ENCODE measurements at regions not wholly inside any gene's neighbourhood (a gene's known extent, or its start where the extent isn't known, plus 50 kb on each side); places are given as distances from the start of the nearest gene placed in this dataset.
"Not testable (repeated sequence)": the region's sequence is repeated elsewhere in the genome, so short reads cannot be mapped to it uniquely, and the experiment has no call there.

DNA sequence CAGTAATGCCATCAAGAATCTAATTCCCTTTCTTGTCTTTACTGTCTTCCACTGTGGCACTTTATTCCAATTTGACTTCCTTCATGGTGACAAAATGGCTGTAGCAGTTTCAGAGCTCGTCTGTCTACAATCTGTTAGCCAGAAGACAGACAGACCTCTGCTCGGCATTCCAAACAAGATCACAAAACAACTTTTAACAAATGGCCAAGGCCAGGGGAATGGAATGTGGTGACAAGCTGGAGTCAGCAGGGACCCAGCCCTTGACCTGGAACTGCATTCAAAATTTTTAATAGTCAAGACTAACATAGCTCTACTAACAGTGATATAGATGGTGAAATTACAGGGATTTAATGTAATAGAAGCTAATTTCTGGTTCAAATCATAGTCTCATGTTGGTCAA is 637.2 kb downstream of the ETS1 start (continued):
- TF ChIP-seq POLR2AphosphoS5 (IDR thresholded peaks at IDR 0.05; ENCODE audit: low read depth, low read length) (no peak), SMC3 (IDR thresholded peaks at IDR 0.05; ENCODE audit: low read depth, low read length) (no peak)

DNA sequence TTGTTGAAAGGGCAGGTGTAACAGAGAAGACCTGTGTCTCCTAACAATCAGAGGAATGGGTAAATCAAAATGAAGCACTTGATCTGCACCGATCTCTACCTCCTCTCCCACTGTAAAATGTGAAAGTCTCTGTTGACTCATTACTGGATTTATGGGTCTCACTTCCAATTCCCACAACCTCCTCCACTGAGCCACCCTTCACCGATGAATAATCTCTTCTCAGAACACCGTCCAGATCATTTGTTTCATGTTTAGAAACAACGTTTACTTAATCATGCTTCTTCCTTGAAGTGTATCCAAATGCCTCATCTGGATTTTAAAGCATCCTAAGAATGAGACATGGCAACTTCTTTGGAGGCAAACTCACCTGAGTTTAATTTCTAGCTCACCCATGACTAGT is 643.6 kb downstream of the ETS1 start:
- H3K79me2 ChIP-seq (ENCODE audit: insufficient read depth) = no peaks in the 10 kb centered on the region
- no peaks in the 10 kb centered on the region for H3K4me1 ChIP-seq (ENCODE audit: control insufficient read depth in 1 of 2, insufficient read depth in 2 of 2, low read depth in 1 of 2, low read length in 1 of 2)
- no peaks in the 10 kb centered on the region for H3K27me3 ChIP-seq (ENCODE audit: insufficient read depth)
- CTCF ChIA-PET = interaction anchor here (1.5 kb wide), 1 partner anchor 100 kb away, joined by 4 read pairs; no protein-coding TSS in a partner anchor
- H3K9ac ChIP-seq = no peak overlapping the region
- H3K4me3 ChIP-seq (ENCODE audit: low read depth in 2 of 2, low read length in 1 of 2) = no peak overlapping the region
- H3K9me2 ChIP-seq = no peaks in the 10 kb centered on the region
- POLR2A ChIA-PET = no interaction called here
- H3K9me3 ChIP-seq = no peaks in the 10 kb centered on the region
- H4K20me1 ChIP-seq (ENCODE audit: insufficient read depth) = no peaks in the 10 kb centered on the region
- H3K27ac ChIP-seq (ENCODE audit: low read depth in 2 of 2, low read length in 1 of 2) = no peak overlapping the region
- H2AFZ ChIP-seq (ENCODE audit: low read depth) = no peak overlapping the region
- WGBS (ENCODE audit: low lambda C conversion rate) = 50% methylated on average over 4 of the region's 4 CpGs
- no peaks in the 10 kb centered on the region for H3F3A ChIP-seq (replicated peaks; ENCODE audit: insufficient read depth)
- no peak overlapping the region for H3K4me2 ChIP-seq
- TF ChIP-seq TCF12 (IDR thresholded peaks at IDR 0.05) = no peak
- TF ChIP-seq YY1 (IDR thresholded peaks at IDR 0.05; ENCODE audit: low read depth) = no peak
- no peak for TF ChIP-seq NFIC (IDR thresholded peaks at IDR 0.05; ENCODE audit: borderline replicate concordance)
- no peak for TF ChIP-seq TEAD4 (IDR thresholded peaks at IDR 0.05; ENCODE audit: borderline replicate concordance, insufficient read depth)
- DNase-seq = no peak
- H3K36me3 ChIP-seq (replicated peaks in 1 of 2; ENCODE audit: control insufficient read depth in 1 of 2, insufficient read depth in 2 of 2, low read length in 1 of 2) = no peaks in the 10 kb centered on the region

DNA sequence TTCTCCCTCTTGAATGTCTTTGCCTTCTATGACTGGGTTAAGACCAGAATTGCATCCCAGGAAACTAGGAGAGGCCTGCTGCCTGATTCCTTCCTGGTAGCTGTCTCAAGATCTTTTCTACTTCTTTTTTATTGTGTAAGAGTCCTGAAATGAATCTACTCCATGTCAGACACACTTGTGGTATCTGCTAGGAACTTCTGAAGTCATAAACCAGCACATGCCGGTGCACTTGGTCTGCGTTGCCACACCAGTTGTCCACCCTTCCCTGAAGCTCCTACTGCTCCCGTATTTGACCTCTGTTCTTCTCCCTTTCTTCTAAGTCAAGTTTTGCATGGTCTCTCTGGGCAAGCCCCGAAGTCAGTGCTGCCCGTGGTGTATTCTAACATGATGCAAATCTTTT is 644.2 kb downstream of the ETS1 start:
- TF ChIP-seq TCF12 (IDR thresholded peaks at IDR 0.05) = no peak
- no peak overlapping the region for H2AFZ ChIP-seq (ENCODE audit: low read depth)
- H3K79me2 ChIP-seq (ENCODE audit: insufficient read depth) = no peaks in the 10 kb centered on the region
- no peak overlapping the region for H3K9ac ChIP-seq
- H3K36me3 ChIP-seq (replicated peaks in 1 of 2; ENCODE audit: control insufficient read depth in 1 of 2, insufficient read depth in 2 of 2, low read length in 1 of 2) = no peaks in the 10 kb centered on the region
- no peak overlapping the region for H3K27ac ChIP-seq (ENCODE audit: low read depth in 2 of 2, low read length in 1 of 2)
- no peaks in the 10 kb centered on the region for H3F3A ChIP-seq (replicated peaks; ENCODE audit: insufficient read depth)
- 47% methylated on average over 5 of the region's 5 CpGs for WGBS (ENCODE audit: low lambda C conversion rate)
- ChIA-PET POLR2A (no interaction called here), CTCF (no interaction called here)
- no peak for DNase-seq
- no peaks in the 10 kb centered on the region for H3K27me3 ChIP-seq (ENCODE audit: insufficient read depth)
- no peaks in the 10 kb centered on the region for H3K4me1 ChIP-seq (ENCODE audit: control insufficient read depth in 1 of 2, insufficient read depth in 2 of 2, low read depth in 1 of 2, low read length in 1 of 2)
- no peak overlapping the region for H3K4me3 ChIP-seq (ENCODE audit: low read depth in 2 of 2, low read length in 1 of 2)
- H4K20me1 ChIP-seq (ENCODE audit: insufficient read depth) = no peaks in the 10 kb centered on the region
- H3K4me2 ChIP-seq = no peak overlapping the region
- no peaks in the 10 kb centered on the region for H3K9me2 ChIP-seq
- H3K9me3 ChIP-seq = no peaks in the 10 kb centered on the region

DNA sequence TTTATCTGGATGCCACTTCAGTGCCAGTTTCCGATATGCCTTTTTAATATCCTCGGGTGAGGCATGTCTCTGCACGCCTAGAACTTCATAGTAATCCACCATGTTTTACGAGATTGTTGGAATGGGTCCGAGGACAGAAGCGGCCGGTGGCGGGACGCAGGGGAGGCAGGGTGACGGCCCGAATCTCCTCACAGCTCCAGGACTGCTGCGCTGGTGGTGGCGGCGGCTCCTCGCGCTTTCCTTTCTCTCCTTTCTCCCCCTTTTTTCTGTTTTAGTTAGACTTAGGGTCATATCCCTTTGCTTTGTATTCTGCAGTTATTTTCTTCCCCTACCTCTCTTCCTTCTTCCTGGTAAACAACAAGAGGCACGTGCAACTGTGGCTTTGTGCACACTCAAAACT is 645.8 kb downstream of the ETS1 start:
- H3K4me1 ChIP-seq (ENCODE audit: control insufficient read depth in 1 of 2, insufficient read depth in 2 of 2, low read depth in 1 of 2, low read length in 1 of 2); H3K36me3 ChIP-seq (replicated peaks in 1 of 2; ENCODE audit: control insufficient read depth in 1 of 2, insufficient read depth in 2 of 2, low read length in 1 of 2); CTCF ChIA-PET; H3K9me2 ChIP-seq; H3K79me2 ChIP-seq (ENCODE audit: insufficient read depth); H3F3A ChIP-seq (replicated peaks; ENCODE audit: insufficient read depth); H3K4me3 ChIP-seq (ENCODE audit: low read depth in 2 of 2, low read length in 1 of 2); H4K20me1 ChIP-seq (ENCODE audit: insufficient read depth); H2AFZ ChIP-seq (ENCODE audit: low read depth); H3K27ac ChIP-seq (ENCODE audit: low read depth in 2 of 2, low read length in 1 of 2); H3K9ac ChIP-seq; H3K9me3 ChIP-seq; POLR2A ChIA-PET; DNase-seq; H3K27me3 ChIP-seq (ENCODE audit: insufficient read depth); H3K4me2 ChIP-seq: not testable (repeated sequence)
- 77% methylated on average over 17 of the region's 17 CpGs for WGBS (ENCODE audit: low lambda C conversion rate)

DNA sequence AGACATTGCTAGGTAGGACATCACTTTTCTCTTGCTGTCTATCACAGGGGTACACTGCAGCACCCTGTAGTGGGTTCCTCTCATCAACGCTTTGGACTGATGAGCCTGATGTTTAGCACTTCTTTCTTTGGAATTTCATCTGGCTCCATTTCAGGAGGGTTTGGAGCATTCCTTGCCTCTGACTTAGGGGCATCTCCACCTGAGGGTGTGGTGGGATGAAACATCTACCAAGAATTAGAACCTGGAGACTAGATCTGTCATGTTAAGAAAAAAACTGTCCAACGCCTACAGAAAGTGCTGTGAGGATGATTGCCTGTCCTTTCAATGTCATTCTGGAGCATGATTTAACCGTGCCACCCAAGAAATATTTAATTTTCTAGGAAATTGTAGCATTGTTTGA is 648.4 kb downstream of the ETS1 start:
- POLR2A ChIA-PET = interaction anchor here (0.9 kb wide), 1 partner anchor 258 kb away, joined by 3 read pairs; no protein-coding TSS in a partner anchor
- Histone ChIP-seq H4K20me1 (ENCODE audit: insufficient read depth) (no peaks in the 10 kb centered on the region), H3K9me3 (no peaks in the 10 kb centered on the region), H3K9ac (no peak overlapping the region), H2AFZ (ENCODE audit: low read depth) (no peak overlapping the region), H3K27me3 (ENCODE audit: insufficient read depth) (no peaks in the 10 kb centered on the region), H3K4me2 (no peak overlapping the region), H3K4me1 (ENCODE audit: control insufficient read depth in 1 of 2, insufficient read depth in 2 of 2, low read depth in 1 of 2, low read length in 1 of 2) (no peaks in the 10 kb centered on the region), H3K79me2 (ENCODE audit: insufficient read depth) (no peaks in the 10 kb centered on the region), H3K9me2 (no peaks in the 10 kb centered on the region), H3K27ac (ENCODE audit: low read depth in 2 of 2, low read length in 1 of 2) (no peak overlapping the region), H3F3A (replicated peaks; ENCODE audit: insufficient read depth) (no peaks in the 10 kb centered on the region), H3K36me3 (replicated peaks in 1 of 2; ENCODE audit: control insufficient read depth in 1 of 2, insufficient read depth in 2 of 2, low read length in 1 of 2) (no peaks in the 10 kb centered on the region), H3K4me3 (ENCODE audit: low read depth in 2 of 2, low read length in 1 of 2) (no peak overlapping the region)
- DNase-seq = no peak
- CTCF ChIA-PET = no interaction called here
- whole genome bisulfite sequencing (ENCODE audit: low lambda C conversion rate) = 49% methylated on average over 3 of the region's 3 CpGs
- no peak for TF ChIP-seq GATA2 (CRISPR knock-in tag; IDR thresholded peaks at IDR 0.05)
- TF ChIP-seq JUND (IDR thresholded peaks at IDR 0.05) = no peak
- no peak for TF ChIP-seq MXI1 (IDR thresholded peaks at IDR 0.05; ENCODE audit: low read depth, low read length)
- TF ChIP-seq SIN3A (IDR thresholded peaks at IDR 0.05; ENCODE audit: borderline replicate concordance, low read depth, low read length) = no peak
- TF ChIP-seq, protein P1, sequence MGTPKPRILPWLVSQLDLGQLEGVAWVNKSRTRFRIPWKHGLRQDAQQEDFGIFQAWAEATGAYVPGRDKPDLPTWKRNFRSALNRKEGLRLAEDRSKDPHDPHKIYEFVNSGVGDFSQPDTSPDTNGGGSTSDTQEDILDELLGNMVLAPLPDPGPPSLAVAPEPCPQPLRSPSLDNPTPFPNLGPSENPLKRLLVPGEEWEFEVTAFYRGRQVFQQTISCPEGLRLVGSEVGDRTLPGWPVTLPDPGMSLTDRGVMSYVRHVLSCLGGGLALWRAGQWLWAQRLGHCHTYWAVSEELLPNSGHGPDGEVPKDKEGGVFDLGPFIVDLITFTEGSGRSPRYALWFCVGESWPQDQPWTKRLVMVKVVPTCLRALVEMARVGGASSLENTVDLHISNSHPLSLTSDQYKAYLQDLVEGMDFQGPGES (IDR thresholded peaks at IDR 0.05; ENCODE audit: low read depth, low read length) = no peak
- TF ChIP-seq, protein P2, sequence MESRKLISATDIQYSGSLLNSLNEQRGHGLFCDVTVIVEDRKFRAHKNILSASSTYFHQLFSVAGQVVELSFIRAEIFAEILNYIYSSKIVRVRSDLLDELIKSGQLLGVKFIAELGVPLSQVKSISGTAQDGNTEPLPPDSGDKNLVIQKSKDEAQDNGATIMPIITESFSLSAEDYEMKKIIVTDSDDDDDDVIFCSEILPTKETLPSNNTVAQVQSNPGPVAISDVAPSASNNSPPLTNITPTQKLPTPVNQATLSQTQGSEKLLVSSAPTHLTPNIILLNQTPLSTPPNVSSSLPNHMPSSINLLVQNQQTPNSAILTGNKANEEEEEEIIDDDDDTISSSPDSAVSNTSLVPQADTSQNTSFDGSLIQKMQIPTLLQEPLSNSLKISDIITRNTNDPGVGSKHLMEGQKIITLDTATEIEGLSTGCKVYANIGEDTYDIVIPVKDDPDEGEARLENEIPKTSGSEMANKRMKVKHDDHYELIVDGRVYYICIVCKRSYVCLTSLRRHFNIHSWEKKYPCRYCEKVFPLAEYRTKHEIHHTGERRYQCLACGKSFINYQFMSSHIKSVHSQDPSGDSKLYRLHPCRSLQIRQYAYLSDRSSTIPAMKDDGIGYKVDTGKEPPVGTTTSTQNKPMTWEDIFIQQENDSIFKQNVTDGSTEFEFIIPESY (IDR thresholded peaks at IDR 0.05; ENCODE audit: borderline replicate concordance, low read depth) = no peak
- TF ChIP-seq YY1 (IDR thresholded peaks at IDR 0.05; ENCODE audit: low read depth) = no peak
- TF ChIP-seq EP300 (IDR thresholded peaks at IDR 0.05; ENCODE audit: borderline replicate concordance in 1 of 2, low read depth in 1 of 2, low read length in 1 of 2) = no peak
- no peak for TF ChIP-seq FOXM1 (IDR thresholded peaks at IDR 0.05; ENCODE audit: low read depth)
- no peak for TF ChIP-seq ELF1 (IDR thresholded peaks at IDR 0.05)

Data from SK-N-SH (cell line).